CD4-positive, alpha-beta T cell (primary cell): ENCODE measurements at regions not wholly inside any gene's neighbourhood (a gene's known extent, or its start where the extent isn't known, plus 50 kb on each side); places are given as distances from the start of the nearest gene placed in this dataset.

Source experiments
- ATAC-seq: fragments of 200-7000 bp; cut with Tn5 transposase; one replicate; pipeline ENCODE4 v1.10.0; 2022; ENCODE audit warnings: mild to moderate bottlenecking; ENCODE audit not compliant: poor library complexity
- CTCF ChIA-PET: fragments of 350-600 bp; sonication (Branson Sonifier 250); formaldehyde crosslinking; loops from one replicate; lab custom pipeline; 2021; ENCODE audit warnings: antibody characterized with exemption, inconsistent platforms; lab: Charles Lee
- POLR2A ChIA-PET: fragments of 350-600 bp; sonication (Branson Sonifier 250); formaldehyde crosslinking; loops from one replicate; lab custom pipeline; 2021; ENCODE audit warnings: antibody characterized with exemption, inconsistent platforms; lab: Charles Lee
- DNase-seq, 14 experiments: peaks; one replicate each; pipeline ENCODE4 v3.0.0-alpha.2; 2013 to 2020; ENCODE audit warnings: mixed read lengths in 2 of 14
- H3K27ac ChIP-seq, 2 donors: one replicate each; pipeline versions ENCODE4 v1.5.1 to v1.7.0; 2013; ENCODE audit warnings: low read length in 2 of 2, low read depth in 1 of 2, mild to moderate bottlenecking in 1 of 2
- H3K27me3 ChIP-seq, 2 experiments: 1 replicate in 1 of 2; 2 replicates in 1 of 2; pipeline versions ENCODE4 v1.6.1 to v1.7.0; 2013; ENCODE audit warnings: low read length in 2 of 2, control low read depth in 1 of 2, mild to moderate bottlenecking in 1 of 2, moderate library complexity in 1 of 2; ENCODE audit not compliant: insufficient read depth in 2 of 2, control insufficient read depth in 1 of 2
- H3K36me3 ChIP-seq: one replicate; pipeline ENCODE4 v1.6.1; 2013; ENCODE audit warnings: low read length, control low read depth; ENCODE audit not compliant: insufficient read depth
- H3K4me1 ChIP-seq: one replicate; pipeline ENCODE4 v1.6.1; 2013; ENCODE audit warnings: low read length, control low read depth; ENCODE audit not compliant: insufficient read depth
- H3K4me3 ChIP-seq: one replicate; pipeline ENCODE4 v1.5.1; 2013; ENCODE audit warnings: mild to moderate bottlenecking, low read length, moderate library complexity
- H3K9me3 ChIP-seq, 2 experiments: 1 replicate in 1 of 2; 2 replicates in 1 of 2; pipeline versions ENCODE4 v1.6.1 to v1.7.0; 2013; ENCODE audit warnings: low read length in 2 of 2, mild to moderate bottlenecking in 2 of 2, control low read depth in 1 of 2, moderate library complexity in 1 of 2; ENCODE audit not compliant: control insufficient read depth in 1 of 2, insufficient read depth in 1 of 2
- H3K27ac Mint-ChIP-seq: one replicate; pipeline ENCODE4 v1.8.0; 2020; ENCODE audit warnings: mixed read lengths
- H3K27me3 Mint-ChIP-seq: one replicate; pipeline ENCODE4 v1.8.0; 2021; ENCODE audit warnings: mixed read lengths
- H3K36me3 Mint-ChIP-seq: one replicate; pipeline ENCODE4 v1.8.0; 2021; ENCODE audit warnings: low read depth, mixed read lengths
- H3K4me1 Mint-ChIP-seq: one replicate; pipeline ENCODE4 v1.8.0; 2021; ENCODE audit warnings: low read depth, mixed read lengths
- H3K4me3 Mint-ChIP-seq: one replicate; pipeline ENCODE4 v1.8.0; 2020; ENCODE audit warnings: mild to moderate bottlenecking, mixed read lengths
- H3K9me3 Mint-ChIP-seq: one replicate; pipeline ENCODE4 v1.8.0; 2020; ENCODE audit warnings: mixed read lengths
- CTCF ChIP-seq: fragments of 200-600 bp; IDR thresholded peaks from one replicate; pipeline ENCODE4 v1.8.0; 2022; ENCODE audit warnings: antibody characterized with exemption, mild to moderate bottlenecking
- intact Hi-C, 2 experiments: fragments of 100-400 bp; cut with DNase I in 1 of 2; cut with micrococcal nuclease in 1 of 2; formaldehyde crosslinking; loops; one replicate each; pipeline versions ENCODE4 v1.15.1 to v1.9.0; 2023 to 2025; cut with DNase I, micrococcal nuclease

GRCh38 chr6:129759796-129760605, 50.0 kb upstream of the ARHGAP18 start:
- ChIA-PET POLR2A (no interaction called here), CTCF (interaction anchor here (0.7 kb wide), 1 partner anchor 261 kb away, joined by 3 read pairs; no protein-coding TSS in a partner anchor)
- Histone ChIP-seq H3K4me1 (peaks cover 1% of the 10 kb centered on the region), H3K27ac (no peak overlapping the region), H3K9me3 (no peaks in the 10 kb centered on the region), H3K36me3 (no peaks in the 10 kb centered on the region), H3K27me3 (peaks cover 0 to 4% of the 10 kb centered on the region in 2 experiments), H3K4me3 (no peak overlapping the region)
- peaks cover 39% of the 10 kb centered on the region for H3K27me3 Mint-ChIP-seq
- TF ChIP-seq CTCF = no peak
- no peak for DNase-seq
- no peak for ATAC-seq
- no peaks in the 10 kb centered on the region for H3K36me3 Mint-ChIP-seq
- no peaks in the 10 kb centered on the region for H3K9me3 Mint-ChIP-seq
- no peaks in the 10 kb centered on the region for H3K4me1 Mint-ChIP-seq
- H3K27ac Mint-ChIP-seq = no peak overlapping the region
- no peak overlapping the region for H3K4me3 Mint-ChIP-seq
- intact Hi-C loops = no loop called here
